Embryonic facial prominence (tissue), 1 donor: ENCODE measurements at regions not wholly inside any gene's neighbourhood (a gene's known extent, or its start where the extent isn't known, plus 50 kb on each side); places are given as distances from the start of the nearest gene placed in this dataset.

Experiments used
- DNase-seq: peaks from one replicate; pipeline ENCODE4 v3.0.0-alpha.2; 2016; ENCODE audit errors: extremely low spot score

DNA sequence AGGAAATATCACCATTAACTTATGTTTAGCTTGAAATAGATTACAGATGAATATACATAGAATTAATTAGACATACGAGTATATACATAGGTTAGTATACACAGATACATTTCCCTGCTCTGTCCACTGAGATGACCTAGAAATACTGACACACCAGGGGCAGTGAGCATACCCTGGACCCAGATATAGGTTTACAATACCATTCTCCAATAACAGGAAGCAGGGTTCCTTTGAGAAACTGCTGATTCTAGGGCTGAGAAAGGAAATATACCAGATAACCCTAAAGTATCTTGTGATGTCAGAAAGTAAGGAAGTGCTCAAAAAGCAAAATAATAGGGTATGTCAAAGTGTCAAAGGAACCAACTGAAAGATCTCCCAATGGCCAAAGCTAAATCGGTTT lies 322.5 kb downstream of the HAO1 start:
- no peak for DNase-seq

- no peak for DNase-seq
Measured at GRCh38 chr20:7622399-7622961, 317.8 kb downstream of the HAO1 start.

GRCh38 chr20:7624886-7625285 lies 315.4 kb downstream of the HAO1 start:
- DNase-seq: no peak

DNA sequence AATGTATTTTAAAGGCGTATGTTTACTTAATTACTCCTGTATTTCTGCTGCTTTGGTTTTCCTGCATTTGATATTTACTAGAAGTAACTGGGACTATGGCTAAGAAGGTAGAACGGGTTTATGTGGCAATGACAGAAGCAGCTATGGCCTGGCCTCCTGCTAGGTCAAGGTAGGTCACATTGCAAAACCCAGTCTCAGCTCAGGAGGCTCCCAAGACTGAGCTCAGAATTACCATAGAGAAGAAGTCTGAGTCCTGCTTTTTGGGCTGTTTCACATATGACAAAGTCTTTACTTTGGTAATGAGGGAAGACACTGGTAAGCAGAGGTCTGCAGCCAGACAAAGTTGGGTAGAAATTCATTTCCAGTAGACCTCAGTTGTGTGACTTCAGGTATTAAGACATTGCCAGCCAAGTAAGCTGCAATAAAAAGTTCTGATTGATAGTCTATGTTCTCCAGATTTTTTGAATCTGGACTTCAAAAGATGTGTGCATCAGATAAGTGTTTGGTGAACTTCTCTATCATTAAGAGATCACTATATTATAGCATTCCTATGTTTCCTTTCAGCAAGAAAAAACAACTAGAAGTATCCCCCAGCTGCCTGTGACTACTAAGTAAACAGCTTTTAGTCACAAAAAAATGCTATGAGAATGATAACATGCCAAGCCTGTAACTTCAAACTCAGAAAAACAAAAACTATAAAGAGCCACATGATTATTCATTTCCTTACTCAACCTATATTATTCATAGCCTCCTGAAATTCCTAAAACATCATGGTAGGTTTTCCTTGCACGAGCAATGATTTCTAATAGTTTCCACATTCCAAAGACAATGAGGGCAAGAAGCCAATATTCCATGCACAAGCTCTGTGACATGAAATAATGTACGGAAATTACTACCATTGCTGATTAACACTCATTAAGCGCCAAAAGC lies 312.3 kb downstream of the HAO1 start:
- no peak for DNase-seq

DNA sequence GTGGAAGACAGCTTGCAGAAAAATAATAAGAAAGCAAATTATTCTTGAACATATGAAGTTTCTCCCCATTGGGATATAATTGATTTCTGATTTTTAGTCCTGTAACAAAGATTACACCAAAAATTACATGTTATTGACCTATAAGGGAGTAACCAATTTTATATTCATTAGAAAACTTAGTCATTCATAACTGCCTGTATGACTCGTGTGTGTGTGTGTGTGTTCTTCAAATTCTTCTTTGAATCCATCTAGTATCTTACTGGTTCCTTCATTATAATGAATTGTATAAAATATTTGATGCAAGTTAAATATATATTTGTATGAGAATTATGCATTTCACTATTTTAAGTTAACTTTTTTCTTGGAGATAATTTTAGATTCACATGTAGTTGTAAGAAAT lies 310.4 kb downstream of the HAO1 start:
- no peak for DNase-seq

DNA sequence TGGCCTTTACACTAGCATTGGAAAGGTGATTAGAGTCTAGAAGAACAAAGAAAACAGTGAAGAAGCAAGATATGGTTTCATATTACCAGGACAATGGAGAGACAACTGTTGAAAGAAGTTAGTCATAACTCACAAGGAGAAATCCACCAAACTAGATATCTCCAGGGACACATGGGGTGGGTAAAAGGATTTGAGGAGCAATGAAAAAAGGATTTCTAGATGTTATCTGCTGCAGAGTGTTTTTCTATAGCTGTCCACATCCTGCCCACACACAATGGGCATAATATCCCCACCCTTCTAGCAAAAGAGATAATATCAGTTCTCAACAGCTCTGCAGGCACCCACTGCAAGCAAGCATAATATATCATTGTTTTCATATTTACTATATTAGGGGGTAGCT lies 303.1 kb downstream of the HAO1 start:
- no peak for DNase-seq

DNA sequence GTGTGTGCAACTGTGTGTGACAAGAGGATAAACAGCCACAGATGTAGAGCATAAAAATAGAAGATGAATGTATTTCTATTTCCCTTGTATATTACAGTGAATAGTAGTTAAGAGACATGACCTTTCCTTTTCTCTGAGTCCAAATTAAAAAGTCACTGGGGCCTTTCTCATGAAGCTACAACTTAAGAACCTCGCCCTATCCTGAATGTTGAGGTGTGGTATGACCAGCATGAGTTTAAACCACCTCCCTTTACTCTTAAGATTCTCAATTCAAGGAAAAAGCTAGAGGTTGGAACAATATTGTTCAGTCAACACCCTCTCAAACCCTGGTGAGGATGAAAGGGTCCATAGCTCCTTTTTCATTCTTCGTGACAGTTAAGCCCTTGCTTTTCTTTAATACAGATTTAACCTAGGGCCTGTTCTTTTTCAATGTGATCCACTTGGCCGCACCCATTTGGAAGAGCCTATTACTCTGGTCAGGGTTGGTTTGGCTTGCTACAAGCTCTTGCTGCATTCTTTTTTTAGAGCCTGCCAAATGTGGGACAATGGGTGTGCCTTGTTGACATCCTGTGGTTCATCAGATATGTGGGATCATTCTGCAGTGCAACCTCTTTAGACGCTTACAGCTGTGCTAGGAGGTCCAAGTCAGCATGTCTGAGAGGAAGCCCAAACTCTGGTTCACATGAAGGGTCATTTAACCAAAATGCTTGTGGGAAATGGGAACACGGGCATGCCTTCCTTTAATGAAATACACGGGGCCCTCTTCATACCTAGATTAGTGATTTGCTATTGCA lies 290.0 kb downstream of the HAO1 start:
- DNase-seq: no peak

DNA sequence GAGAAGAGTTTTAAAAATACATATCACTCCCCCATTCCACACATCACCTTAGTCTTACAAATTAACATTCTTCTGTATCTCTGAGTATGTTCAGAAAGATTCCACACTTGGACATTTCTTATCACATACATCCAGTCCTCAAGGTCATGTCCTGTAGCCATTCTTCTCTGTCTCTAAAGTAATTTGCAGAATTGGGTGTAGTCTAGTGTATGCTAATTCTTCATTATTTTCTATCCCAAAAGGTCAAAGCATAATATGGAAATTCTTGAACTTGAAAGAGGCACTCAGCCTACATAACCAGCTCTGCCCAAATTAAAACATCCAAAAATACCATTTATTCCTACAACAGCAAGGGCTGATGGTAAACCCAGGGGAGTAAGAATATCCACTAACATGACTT lies 286.0 kb downstream of the HAO1 start:
- DNase-seq: no peak

GRCh38 chr20:7656687-7657467 lies 283.4 kb downstream of the HAO1 start:
- no peak for DNase-seq

DNA sequence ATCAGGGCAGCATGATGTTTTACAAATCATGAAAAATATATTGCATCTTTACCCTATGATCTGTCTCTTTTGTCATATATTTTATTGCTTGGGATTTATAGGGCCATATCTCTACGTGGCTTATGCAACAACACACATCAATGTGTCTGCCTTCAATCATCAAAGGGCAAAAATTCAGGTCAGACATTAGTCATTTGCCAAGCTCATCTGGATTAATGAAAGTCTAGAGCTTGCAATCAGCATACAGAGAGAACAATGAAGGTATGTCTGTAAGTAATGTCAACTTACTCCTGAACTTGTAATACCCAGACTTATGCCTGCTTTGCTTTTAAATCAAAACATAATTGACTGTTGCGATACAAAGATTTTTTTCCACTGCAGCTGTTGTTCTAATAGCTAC lies 282.7 kb downstream of the HAO1 start:
- DNase-seq: no peak

DNA sequence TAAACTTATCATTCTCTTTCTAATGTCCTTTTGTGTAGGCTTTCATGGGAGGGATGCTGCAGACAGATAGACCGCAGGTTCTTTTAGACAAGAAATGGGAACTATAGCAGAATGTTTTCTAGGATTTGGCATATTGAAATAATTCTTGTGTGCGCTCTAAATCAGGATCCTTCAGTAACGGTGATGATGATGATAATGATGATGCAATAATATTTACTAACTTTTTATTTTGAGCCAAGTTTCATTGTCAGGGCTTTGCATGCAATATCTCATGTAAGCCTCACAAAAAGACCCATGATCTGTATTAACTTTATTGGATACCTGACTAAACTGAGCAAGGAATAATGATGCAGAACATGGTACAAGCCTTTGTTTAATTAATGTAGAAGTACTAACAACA lies 280.1 kb downstream of the HAO1 start:
- DNase-seq: no peak

- no peak for DNase-seq
Measured at GRCh38 chr20:7665376-7665775, 274.9 kb downstream of the HAO1 start.

GRCh38 chr20:7667194-7667593 lies 273.1 kb downstream of the HAO1 start:
- DNase-seq: no peak

GRCh38 chr20:7672571-7672970 lies 267.7 kb downstream of the HAO1 start:
- DNase-seq: no peak

GRCh38 chr20:7673841-7674240 lies 266.4 kb downstream of the HAO1 start:
- peak; percentile 10 for DNase-seq

DNA sequence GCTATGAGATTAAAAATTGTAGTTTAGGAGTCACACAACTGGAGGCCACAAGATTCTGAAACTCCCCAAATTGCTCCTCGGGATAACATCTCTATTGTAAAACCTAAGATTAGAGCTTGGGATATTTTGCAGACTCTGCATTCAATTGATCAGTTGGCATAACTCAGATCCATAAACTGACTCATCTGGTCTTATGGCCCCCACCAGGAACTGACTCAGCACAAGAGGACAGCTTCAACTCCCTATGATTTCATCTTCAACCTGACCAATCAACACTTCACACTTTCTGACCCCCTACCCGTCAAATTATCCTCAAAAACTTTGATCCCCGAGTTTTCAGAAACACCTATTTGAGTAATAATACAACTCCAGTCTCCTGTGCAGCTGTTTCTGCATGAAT lies 257.3 kb downstream of the HAO1 start:
- no peak for DNase-seq

DNA sequence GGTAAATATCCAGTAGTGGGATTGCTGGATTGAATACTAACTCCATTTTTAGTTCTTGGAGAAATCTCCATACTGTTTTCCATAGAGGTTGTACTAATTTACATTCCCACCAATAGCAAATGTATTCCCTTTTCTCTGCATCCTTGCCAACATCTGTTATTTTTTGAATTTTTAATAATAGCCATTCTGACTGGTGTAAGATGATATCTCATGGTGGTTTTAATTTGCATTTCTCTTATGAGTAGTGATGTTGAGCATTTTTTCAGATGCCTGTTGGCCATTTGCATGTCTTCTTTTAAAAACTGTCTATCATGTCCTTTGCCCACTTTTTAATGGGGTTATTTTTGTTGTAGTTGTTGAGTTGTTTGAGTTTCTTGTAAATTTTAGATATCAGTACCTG lies 253.2 kb downstream of the HAO1 start:
- no peak for DNase-seq

GRCh38 chr20:7689151-7689550 lies 251.1 kb downstream of the HAO1 start:
- DNase-seq: no peak

- no peak for DNase-seq
Measured at GRCh38 chr20:7691647-7692269, 248.5 kb downstream of the HAO1 start.

- DNase-seq: no peak
Measured at GRCh38 chr20:7692478-7692877, 247.8 kb downstream of the HAO1 start.

DNA sequence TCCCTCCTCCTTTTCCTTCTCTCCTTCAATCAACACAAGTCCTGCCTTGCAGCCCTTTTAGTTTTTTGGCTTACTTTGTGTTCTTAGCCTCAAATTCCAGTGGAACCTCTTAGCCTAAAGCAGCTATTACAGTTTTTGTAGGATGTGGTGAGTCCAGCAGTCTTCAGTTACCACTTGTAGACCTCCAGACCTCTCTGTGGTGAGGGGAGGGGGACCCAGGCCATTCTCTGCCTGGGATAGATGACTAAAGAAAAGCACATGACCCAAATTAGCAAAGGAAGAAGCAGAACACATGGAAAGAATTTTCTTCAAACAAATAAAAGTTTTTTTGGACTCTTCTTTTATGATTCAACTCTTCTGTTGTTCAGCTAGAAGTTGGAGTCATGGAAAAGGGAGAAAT lies 246.5 kb downstream of the HAO1 start:
- no peak for DNase-seq
